HCT116 (cell line): ENCODE measurements at regions not wholly inside any gene's neighbourhood (a gene's known extent, or its start where the extent isn't known, plus 50 kb on each side); places are given as distances from the start of the nearest gene placed in this dataset.

ENCODE experiments used
- ATF3 ChIP-seq: IDR thresholded peaks from 2 replicates; pipeline ENCODE4 v1.6.1; 2012
- CTCF ChIP-seq, 3 experiments: fragments of 200-600 bp in 1 of 3; sonication (generic) in 1 of 3; IDR thresholded peaks in 2 of 3; conservative IDR thresholded peaks in 1 of 3; 2 replicates each; pipeline ENCODE4 v1.5.1; 2012 to 2017; ENCODE audit warnings: low read depth in 2 of 3, low read length in 2 of 3, antibody characterized with exemption in 1 of 3, borderline replicate concordance in 1 of 3, control low read depth in 1 of 3, mild to moderate bottlenecking in 1 of 3, mixed read lengths in 1 of 3, mixed run types in 1 of 3, moderate library complexity in 1 of 3; ENCODE audit not compliant: insufficient read depth in 1 of 3
- EZH2 ChIP-seq: fragments of 200-600 bp; sonication (generic); IDR thresholded peaks from 2 replicates; pipeline ENCODE4 v1.6.1; 2017; ENCODE audit warnings: antibody characterized with exemption, mixed run types
- JUND ChIP-seq: IDR thresholded peaks from 2 replicates; pipeline ENCODE4 v1.6.1; 2012
- POLR2AphosphoS5 ChIP-seq: IDR thresholded peaks from 2 replicates; pipeline ENCODE4 v1.6.1; 2011; ENCODE audit warnings: mild to moderate bottlenecking, low read depth, low read length, moderate library complexity
- RAD21 ChIP-seq: IDR thresholded peaks from 2 replicates; pipeline ENCODE4 v1.6.1; 2012; ENCODE audit warnings: low read depth, mild to moderate bottlenecking
- YY1 ChIP-seq: IDR thresholded peaks from 2 replicates; pipeline ENCODE4 v1.6.1; 2011; ENCODE audit warnings: low read length, low read depth, moderate library complexity, mild to moderate bottlenecking; ENCODE audit not compliant: insufficient replicate concordance; ENCODE audit errors: extremely low read depth
- ZBTB33 ChIP-seq: IDR thresholded peaks from 2 replicates; pipeline ENCODE4 v1.6.1; 2011; ENCODE audit warnings: mild to moderate bottlenecking, low read length, moderate library complexity; ENCODE audit not compliant: insufficient replicate concordance; ENCODE audit errors: extremely low read depth
- ZFX ChIP-seq: fragments of 450-650 bp; IDR thresholded peaks from 2 replicates; pipeline ENCODE4 v1.6.1; 2017
- ZNF274 ChIP-seq: fragments of 200-500 bp; sonication (Bioruptor generic); IDR thresholded peaks from 2 replicates; pipeline ENCODE4 v1.6.1; 2014; ENCODE audit warnings: mild to moderate bottlenecking, low read depth, low read length, inconsistent platforms

- TF ChIP-seq ZBTB33: no peak
- TF ChIP-seq ZFX: no peak
- TF ChIP-seq JUND: no peak
- no peak for TF ChIP-seq CTCF (IDR thresholded peaks at IDR 0.05 in 2 of 3, conservative IDR thresholded peaks at IDR 0.05 in 1 of 3; ENCODE audit: borderline replicate concordance in 1 of 3, insufficient read depth in 1 of 3, low read depth in 2 of 3, low read length in 2 of 3)
- no peak for TF ChIP-seq ZNF274
- no peak for TF ChIP-seq POLR2AphosphoS5
- TF ChIP-seq EZH2: no peak
- TF ChIP-seq YY1: no peak
- TF ChIP-seq RAD21: no peak
- TF ChIP-seq ATF3: no peak
Observed at GRCh38 chr9:86626802-86627201, 272.6 kb upstream of the TUT7 start.
